Hypothalamus (tissue), 51 donors: ENCODE measurements at regions not wholly inside any gene's neighbourhood (a gene's known extent, or its start where the extent isn't known, plus 50 kb on each side); places are given as distances from the start of the nearest gene placed in this dataset.
"Not testable (repeated sequence)": the region's sequence is repeated elsewhere in the genome, so short reads cannot be mapped to it uniquely, and the experiment has no call there.

Source experiments
- DNase-seq, 51 donors: peaks; one replicate each; lab custom pipeline; 2025; lab: John Stamatoyannopoulos, UW

GRCh38 chr12:31215518-31216232, 110.3 kb downstream of the SINHCAF start:
- DNase-seq = no peak

DNA sequence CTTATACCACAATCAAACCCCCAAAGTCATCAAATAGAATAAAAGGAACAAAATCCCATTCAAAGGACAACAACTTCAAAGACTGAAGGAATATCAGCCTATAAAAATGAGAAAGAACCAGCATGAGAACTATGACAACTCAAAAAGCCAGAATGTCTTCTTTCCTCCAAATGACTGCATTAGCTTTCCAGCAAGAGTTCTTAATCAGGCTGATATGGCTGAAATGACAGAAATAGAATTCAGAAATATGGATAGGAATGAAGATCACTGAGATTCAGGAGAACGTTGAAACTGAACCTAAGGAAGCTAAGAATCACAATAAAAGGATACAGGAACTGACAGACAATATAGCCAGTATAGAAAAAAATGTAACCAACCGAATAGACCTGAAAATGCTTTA, 109.5 kb downstream of the SINHCAF start:
- no peak for DNase-seq

DNA sequence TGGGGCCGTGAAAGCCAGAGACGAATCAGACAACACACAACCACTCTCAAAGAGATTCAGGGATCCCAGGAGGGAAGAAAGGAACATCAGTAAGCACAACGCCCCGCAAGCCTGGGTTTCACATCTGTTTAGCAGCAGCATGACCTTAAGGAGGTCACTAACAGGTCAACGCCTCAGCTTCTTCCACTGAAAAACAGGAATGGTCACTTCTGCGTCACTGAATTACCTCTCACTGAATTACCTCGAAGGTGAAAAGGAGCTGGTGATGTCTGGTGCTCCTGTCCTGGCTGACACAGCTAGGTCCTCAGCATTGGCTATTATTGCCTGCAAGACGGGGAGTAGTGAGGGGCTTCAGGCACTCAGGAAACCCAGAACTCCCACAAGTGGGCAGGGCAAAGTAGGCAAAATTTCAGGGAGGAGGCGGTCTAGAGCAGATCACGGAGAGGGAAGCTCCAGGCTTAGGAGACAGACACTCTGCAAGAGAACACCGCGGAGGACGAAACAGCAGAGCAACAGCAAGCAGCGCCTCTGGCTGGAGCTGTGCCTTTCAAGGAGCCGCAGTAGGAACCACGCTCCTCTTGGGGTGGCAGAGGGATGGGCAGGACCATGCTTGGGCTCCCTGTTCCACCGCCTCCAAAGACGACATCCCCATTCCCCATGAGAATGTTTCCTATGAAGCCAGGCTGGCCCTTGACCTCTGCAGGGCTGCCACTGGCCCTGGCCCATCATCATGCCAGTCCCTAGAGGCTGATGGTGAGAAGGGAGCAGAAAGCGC, 108.4 kb downstream of the SINHCAF start:
- DNase-seq = no peak

DNA sequence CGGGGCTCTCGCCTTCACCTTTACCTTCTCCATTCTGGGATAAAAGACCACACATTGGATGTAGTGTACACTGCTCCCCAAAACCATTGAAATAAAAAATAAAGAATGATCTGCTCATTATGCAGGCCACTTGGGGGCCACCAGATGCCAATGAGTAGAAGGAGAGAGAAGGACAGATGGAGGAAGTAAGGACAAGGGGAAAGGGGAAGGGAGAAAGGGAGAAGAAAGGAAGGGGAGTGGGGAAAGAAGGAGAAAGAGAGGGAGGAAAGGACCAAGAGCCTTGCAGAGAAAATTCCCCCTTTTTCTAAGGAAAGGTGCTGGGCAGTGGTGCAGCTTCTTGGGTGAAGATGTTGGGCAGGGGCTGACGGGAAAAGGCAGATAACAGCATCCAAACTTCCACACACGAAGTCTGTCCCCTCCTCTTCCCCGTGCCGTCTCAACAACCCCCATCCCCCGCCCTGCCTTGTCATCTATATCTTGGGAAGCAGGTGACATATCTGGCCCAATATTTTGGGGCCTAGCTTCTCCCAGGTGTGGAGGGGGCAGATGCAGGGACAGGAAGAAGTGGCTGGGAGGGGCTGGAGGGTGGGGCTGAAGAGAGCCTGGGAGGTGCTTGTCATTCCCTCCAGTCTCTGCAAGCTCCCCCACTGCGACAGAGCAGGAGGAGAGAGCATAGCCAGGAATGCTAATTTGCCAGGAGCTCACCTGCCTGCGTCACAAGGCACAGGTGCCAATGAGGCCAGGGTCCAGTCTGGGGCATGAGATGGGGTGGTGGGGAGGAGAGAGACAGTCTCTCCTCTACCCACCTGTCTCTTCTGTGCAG, 107.5 kb downstream of the SINHCAF start:
- no peak for DNase-seq

- DNase-seq = no peak
Observed at GRCh38 chr12:31219521-31219920, 106.4 kb downstream of the SINHCAF start.

DNA sequence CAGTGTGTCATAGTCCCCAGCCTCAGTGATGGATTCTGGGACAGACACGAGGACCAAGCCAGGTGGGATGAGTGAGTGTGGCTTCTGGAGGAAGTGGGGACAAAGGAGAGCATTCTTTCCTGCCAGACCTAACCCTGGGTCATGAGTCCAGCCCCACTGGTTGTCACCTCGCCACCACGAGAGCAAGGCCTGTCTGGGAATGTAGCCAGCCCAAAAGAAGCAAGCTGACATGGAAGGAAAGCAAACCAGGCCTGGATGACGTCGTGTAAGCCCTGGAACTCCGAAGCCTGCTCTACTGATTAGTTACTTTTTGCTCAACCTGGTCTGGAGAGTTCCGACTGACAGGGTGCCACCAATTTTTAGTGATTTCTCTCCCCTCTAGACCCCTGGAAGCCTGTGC, 105.9 kb downstream of the SINHCAF start:
- DNase-seq = peak in 5 of 51 donors; percentile 4 to 13 (median 7)

DNA sequence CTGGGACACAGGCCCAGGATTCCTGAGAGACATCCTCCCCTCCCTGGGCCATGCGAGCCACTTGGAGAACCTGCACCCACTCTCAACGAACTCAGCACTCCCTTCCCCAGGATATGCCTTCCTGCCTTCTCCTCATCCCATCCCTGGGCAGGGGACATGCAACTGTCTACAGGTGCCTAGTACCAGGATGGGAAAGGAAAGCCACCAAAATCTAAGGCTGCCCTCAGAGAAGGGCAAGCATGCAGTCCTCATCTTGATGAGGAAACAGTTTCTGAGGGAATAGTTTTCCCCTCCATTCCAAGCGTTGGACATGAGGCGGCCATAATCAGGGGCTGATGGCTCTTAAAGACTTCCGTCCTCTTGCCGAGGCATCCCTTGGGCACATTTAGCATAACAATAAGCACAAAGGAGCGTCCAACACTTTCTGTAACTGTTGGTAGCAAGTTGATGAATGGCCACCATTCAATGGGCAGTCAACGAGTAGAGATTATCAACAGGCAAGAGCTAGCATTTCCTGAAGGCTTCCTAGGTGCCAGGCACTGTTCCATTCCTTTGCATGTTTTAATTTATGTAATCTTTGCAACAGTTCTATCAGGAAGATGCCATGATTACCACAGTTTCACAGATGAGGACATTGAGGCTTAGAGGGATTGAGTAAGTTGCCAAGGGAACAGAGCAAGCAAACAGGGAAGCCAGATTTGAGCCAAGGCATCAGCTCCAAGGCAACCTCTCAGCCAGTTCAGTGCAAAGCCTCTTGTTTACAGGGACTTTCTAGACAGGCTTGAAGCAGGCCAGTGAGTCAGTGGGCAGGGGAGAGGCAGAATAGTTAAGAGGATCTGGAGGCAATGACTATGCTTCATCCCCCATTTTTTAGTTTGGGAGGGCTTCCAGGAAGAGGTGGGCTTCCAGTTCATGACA, 105.1 kb downstream of the SINHCAF start:
- peak in 21 of 51 donors; percentile 6 to 58 (median 29) for DNase-seq

GRCh38 chr12:31221551-31221945, 104.4 kb downstream of the SINHCAF start:
- no peak for DNase-seq

DNA sequence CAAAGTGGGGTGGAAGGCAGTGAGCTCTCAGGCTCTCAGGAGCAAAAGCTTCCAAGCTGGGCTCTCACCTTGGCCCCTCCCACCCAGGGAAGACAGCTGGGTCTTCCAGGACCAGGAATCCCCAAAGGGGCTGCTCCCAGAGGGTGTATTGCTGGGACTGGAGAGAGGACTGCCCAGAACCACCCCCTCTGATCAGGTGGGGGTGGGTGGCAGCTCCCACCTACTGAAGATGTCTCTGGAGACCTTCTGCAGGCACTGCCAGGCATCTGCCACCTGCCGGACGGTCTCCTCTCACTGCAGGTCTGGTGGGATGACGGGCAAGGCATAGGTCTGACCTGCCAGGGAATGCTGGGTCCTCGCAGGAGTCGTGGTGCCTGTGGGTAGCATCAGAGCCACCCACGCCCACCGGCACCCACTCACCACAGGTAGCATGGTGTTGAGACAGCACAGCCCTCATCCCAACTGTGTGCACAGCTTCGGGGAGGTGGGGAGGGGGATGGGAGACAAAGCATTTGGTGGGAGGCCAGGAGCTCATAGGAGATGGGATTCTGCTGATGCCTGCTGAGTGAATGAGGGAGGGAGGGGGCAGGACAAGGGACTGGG, 103.2 kb downstream of the SINHCAF start:
- DNase-seq = no peak

GRCh38 chr12:31223640-31224039, 102.3 kb downstream of the SINHCAF start:
- not testable (repeated sequence) for DNase-seq

DNA sequence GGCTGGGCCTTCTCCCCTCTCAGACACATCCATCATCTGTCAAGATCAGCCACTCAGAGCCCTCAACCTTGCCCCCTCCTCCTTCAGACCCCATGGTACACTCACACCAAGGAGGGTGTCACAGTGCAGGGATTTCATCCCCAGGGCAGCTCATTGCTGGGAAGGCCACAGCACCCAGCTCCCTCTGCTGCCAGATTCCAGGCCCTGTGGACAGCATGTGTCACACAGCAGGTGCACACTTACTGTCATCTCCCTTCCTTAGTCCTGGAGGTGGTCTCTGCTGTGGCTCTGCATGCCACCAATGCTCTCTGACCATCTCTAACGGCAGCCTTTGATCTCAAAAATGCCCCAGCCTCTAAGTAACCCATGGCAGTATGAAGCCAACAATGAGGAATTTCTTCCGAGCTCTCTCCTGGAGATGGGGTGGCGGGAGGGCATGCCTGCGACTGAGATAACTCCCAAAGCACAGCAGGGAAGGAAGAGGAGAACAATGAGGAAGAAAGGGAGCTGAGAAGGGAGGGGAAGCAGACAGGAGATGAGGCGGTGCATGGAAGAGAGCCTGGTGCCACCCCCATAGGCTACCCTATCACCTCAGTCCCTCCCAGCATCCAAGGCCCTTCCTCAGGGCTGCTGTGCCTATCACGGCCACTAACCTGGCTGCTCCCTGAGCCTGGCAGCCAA, 101.0 kb downstream of the SINHCAF start:
- DNase-seq = no peak

DNA sequence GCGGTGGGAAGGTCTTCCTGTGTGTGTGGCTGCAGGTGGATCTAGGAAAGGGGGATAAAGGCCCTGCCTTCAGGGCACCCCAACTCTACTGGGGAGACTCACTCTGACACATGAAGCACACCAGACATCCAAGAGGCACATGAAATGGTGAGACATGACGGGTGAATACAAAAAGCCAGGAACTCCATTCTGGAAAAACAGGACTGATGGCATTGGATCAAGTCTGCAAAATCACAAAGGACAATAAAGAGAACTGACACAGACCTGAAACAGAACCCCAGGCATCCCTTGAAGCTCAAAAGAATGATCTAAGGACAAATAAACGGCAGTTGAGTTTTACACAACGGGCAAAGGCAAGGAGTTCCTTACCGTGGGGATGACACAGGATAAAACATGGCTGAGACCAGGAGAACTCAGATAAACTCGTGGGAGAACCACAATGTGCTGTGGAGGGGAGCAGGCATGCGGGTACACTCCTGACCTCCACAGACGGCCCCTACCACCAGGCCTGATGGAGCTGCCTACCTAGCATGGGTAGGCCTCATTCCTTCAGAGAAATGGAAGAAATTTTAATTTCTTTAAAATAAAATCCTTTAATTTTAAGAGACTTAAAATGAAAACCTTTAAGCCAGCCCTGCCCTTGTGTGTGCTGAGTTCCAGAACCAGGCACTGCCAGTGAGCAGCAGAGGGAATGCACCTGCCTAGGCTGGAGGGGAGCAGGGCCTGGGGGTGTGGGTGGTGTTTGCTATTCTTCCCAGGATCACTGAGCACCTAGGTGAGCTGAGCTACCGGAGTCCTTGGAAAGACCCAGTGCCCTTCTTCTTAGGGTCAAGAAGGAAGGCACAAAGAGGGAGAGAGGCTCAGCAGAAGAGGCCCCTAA, 100.1 kb downstream of the SINHCAF start:
- DNase-seq = no peak

DNA sequence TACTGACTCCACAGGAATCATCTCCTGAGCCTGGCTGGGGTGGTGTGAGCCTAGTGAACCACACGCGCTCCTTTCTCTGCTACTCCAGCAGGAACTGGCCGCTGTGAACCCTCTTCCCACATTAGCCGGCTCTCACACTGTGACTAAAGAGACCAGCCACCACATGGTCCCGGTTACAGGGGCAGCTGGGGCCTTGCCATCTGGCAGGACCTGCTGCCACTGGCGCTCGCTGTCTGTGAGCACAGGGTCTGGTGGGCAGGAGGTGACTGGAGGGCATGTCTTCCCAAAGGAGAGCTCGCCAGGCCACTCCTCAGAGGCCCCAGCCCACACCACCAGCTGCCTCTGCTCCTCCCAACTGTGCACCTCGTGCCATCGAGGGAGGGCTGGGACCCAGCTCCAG, 99.3 kb downstream of the SINHCAF start:
- peak in 27 of 51 donors; percentile 12 to 71 (median 38) for DNase-seq

- no peak for DNase-seq
Observed at GRCh38 chr12:31227401-31227981, 98.5 kb downstream of the SINHCAF start.

DNA sequence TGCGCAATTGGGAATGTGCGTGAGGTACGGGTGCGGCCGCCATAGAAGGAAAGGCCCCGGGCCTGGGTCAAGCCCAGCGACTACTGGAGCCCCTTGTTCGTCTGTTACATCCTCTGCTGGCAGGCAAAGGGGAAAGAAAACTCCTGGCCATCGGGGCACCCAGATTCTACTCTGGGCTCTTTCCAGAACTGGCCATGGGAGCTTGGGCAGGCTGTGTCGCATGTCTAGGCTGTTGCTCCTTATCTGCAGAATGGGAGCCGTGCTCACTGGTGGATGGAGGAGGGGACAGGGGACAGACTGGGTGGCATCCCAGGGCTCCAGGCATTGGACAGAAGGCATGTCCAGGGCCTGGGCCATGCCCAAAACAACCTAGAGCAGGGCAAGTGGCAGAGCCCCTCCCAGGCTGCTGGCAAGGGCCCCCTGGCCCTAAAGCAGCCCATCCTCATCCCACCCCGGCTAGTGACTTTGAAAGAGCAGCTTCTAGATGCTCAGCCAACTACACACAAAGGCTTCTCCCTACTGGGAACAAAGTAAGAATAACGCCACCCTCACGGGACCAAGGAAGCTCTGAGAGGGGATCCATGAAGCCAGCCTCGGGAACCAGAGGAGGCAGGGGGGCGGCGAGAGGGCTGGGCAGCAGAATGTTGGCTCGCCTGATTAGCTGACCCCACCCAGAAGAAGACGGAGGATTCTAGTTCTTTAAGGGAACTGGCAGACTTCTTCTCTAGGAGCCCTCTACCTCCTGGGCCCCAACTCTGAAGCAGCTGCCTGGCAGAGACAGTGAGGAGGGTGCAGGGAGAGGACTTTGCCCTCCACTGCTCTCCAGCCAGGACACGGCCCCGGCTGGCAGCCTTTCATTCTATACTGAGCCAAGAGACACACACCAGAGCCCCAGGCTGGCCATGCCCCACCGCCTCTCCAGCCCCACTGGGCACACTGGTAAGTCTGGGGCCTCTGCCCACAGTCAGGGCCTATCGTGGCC, 96.8 kb downstream of the SINHCAF start:
- peak in 25 of 51 donors; percentile 8 to 74 (median 41) for DNase-seq

GRCh38 chr12:31230004-31230403, 95.9 kb downstream of the SINHCAF start:
- DNase-seq = no peak
